ENCODE measurements at regions not wholly inside any gene's neighbourhood (a gene's known extent, or its start where the extent isn't known, plus 50 kb on each side); places are given as distances from the start of the nearest gene placed in this dataset.

DNA sequence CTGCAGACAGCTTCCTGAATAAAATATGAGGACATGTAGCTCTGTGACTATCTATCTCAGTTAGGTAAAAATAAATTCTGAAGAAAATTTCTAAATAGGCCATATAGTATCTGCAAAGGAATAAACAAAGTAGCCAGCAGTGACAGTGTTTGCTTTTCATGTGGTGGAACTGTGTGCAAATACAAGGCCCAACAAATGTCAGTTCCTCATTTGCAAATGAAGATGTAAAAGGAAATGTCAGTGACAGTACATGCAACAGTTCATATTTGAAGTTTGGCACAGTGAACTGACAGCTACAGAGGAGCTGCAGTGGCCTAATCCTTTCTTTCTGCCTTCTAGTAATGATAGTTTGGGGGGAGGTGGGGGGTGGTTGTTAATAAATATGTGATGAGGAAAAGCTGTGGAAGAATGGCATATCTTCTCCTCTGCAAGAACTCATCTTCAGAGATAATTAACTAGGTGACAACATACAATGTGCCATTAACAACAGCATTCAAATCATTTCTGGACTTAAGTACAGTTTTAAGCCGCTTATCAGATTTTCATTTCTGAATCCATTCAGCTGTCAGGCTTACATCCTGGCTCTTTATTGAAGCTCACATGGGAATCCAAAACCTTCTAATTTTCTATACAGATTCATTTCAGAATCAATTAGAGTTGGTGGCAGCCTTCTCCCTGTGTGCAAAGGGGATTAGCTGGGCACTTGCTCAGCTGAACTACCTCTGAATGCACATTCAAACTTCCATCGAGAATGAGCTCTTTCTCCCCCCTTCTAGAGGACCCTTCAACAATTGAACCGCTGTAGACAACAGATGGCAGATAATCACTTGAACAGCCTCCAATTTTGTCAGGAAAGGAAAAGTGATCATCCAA is 1059.0 kb upstream of the EPHA7 start:
- TF ChIP-seq, protein P1, sequence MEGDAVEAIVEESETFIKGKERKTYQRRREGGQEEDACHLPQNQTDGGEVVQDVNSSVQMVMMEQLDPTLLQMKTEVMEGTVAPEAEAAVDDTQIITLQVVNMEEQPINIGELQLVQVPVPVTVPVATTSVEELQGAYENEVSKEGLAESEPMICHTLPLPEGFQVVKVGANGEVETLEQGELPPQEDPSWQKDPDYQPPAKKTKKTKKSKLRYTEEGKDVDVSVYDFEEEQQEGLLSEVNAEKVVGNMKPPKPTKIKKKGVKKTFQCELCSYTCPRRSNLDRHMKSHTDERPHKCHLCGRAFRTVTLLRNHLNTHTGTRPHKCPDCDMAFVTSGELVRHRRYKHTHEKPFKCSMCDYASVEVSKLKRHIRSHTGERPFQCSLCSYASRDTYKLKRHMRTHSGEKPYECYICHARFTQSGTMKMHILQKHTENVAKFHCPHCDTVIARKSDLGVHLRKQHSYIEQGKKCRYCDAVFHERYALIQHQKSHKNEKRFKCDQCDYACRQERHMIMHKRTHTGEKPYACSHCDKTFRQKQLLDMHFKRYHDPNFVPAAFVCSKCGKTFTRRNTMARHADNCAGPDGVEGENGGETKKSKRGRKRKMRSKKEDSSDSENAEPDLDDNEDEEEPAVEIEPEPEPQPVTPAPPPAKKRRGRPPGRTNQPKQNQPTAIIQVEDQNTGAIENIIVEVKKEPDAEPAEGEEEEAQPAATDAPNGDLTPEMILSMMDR (IDR thresholded peaks at IDR 0.05; ENCODE audit: low read length): no peak
- no peak for TF ChIP-seq EZH2 (optimal IDR thresholded peaks at IDR 0.05; ENCODE audit: low read depth, low read length)
- TF ChIP-seq EZH2phosphoT487 (IDR thresholded peaks at IDR 0.05; ENCODE audit: low read length): no peak

Data from MM.1S (cell line).